Tibial nerve (tissue), 4 donors: ENCODE measurements at regions not wholly inside any gene's neighbourhood (a gene's known extent, or its start where the extent isn't known, plus 50 kb on each side); places are given as distances from the start of the nearest gene placed in this dataset.
A peak's percentile ranks its signal among the peaks of the same experiment; 100 is the strongest.

Source experiments
- DNase-seq, 2 donors: peaks; one replicate each; pipeline ENCODE4 v3.0.0-alpha.2; 2019; ENCODE audit warnings: low spot score in 2 of 2
- H3K27ac ChIP-seq, 4 donors: fragments of 200-600 bp; sonication (generic) in 3 of 4; one replicate each; pipeline ENCODE4 v1.5.1; 2017 to 2019; ENCODE audit warnings: mild to moderate bottlenecking in 1 of 4
- H3K27me3 ChIP-seq, 2 donors: fragments of 200-600 bp; sonication (generic) in 1 of 2; one replicate each; pipeline versions ENCODE4 v1.5.1 to v1.6.0; 2017 to 2019
- H3K36me3 ChIP-seq, 3 donors: fragments of 200-600 bp; sonication (generic); one replicate each; pipeline ENCODE4 v1.5.1; 2018 to 2019
- H3K4me1 ChIP-seq, 4 donors: fragments of 200-600 bp; sonication (generic) in 3 of 4; one replicate each; pipeline ENCODE4 v1.5.1; 2017 to 2019
- H3K4me3 ChIP-seq, 4 donors: fragments of 200-600 bp; sonication (generic) in 3 of 4; one replicate each; pipeline ENCODE4 v1.5.1; 2017 to 2019; ENCODE audit warnings: mild to moderate bottlenecking in 1 of 4, moderate library complexity in 1 of 4
- H3K9me3 ChIP-seq, 4 donors: fragments of 200-600 bp; sonication (generic) in 3 of 4; one replicate each; pipeline ENCODE4 v1.5.1; 2017 to 2019
- EP300 ChIP-seq, 2 donors: sonication (generic); formaldehyde crosslinking; IDR thresholded peaks; one replicate each; pipeline ENCODE4 v1.6.1; 2017; ENCODE audit warnings: antibody characterized with exemption in 2 of 2, mild to moderate bottlenecking in 1 of 2
- POLR2A ChIP-seq, 2 donors: fragments of 450-650 bp; IDR thresholded peaks; one replicate each; pipeline ENCODE4 v1.6.1; 2017; ENCODE audit warnings: antibody characterized with exemption in 2 of 2, mild to moderate bottlenecking in 2 of 2, moderate library complexity in 2 of 2
- WGBS, 2 donors: methylation state at CpG; one replicate each; pipeline ENCODE4 v1.1.5; 2018; 5-methylcytosine and 5-hydroxymethylcytosine counted together
- TF ChIP-seq, protein P1 (sequence below), 5 experiments: fragments of 200-600 bp in 3 of 5; fragments of 450-650 bp in 2 of 5; sonication (generic) in 3 of 5; IDR thresholded peaks; one replicate each; pipeline ENCODE4 v1.5.1; 2016 to 2019; ENCODE audit warnings: antibody characterized with exemption in 5 of 5, mild to moderate bottlenecking in 3 of 5, moderate library complexity in 2 of 5

DNA sequence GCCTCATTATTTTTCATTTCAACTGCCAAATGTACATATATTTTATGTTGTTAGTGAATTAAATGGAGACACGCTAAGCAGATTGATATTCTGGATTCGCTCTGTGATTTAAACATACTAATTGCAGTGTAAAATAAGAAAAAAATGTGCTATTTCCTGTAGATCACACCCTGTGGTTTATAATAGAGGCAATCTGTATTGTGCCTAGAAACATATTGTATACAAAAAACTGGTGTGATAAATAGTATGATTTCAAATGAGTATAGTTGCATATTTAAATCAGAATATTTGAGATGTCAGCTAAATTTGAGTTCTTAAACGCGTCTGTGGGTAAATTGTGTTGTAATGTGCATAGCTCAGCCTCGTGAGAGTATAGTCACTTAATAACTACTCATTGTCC lies 643.9 kb downstream of the TBC1D4 start:
- TF ChIP-seq, protein P1, sequence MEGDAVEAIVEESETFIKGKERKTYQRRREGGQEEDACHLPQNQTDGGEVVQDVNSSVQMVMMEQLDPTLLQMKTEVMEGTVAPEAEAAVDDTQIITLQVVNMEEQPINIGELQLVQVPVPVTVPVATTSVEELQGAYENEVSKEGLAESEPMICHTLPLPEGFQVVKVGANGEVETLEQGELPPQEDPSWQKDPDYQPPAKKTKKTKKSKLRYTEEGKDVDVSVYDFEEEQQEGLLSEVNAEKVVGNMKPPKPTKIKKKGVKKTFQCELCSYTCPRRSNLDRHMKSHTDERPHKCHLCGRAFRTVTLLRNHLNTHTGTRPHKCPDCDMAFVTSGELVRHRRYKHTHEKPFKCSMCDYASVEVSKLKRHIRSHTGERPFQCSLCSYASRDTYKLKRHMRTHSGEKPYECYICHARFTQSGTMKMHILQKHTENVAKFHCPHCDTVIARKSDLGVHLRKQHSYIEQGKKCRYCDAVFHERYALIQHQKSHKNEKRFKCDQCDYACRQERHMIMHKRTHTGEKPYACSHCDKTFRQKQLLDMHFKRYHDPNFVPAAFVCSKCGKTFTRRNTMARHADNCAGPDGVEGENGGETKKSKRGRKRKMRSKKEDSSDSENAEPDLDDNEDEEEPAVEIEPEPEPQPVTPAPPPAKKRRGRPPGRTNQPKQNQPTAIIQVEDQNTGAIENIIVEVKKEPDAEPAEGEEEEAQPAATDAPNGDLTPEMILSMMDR (IDR thresholded peaks at IDR 0.05), result no peak
- TF ChIP-seq EP300 (IDR thresholded peaks at IDR 0.05) (no peak), POLR2A (IDR thresholded peaks at IDR 0.05) (no peak)
- Histone ChIP-seq H3K36me3 (no peaks in the 10 kb centered on the region), H3K4me1 (no peaks in the 10 kb centered on the region), H3K9me3 (no peaks in the 10 kb centered on the region), H3K27me3 (no peaks in the 10 kb centered on the region), H3K4me3 (no peak overlapping the region), H3K27ac (no peak overlapping the region)
- DNase-seq, result no peak
- 90 to 94% methylated on average over 5 of the region's 5 CpGs for WGBS, 2 donors

DNA sequence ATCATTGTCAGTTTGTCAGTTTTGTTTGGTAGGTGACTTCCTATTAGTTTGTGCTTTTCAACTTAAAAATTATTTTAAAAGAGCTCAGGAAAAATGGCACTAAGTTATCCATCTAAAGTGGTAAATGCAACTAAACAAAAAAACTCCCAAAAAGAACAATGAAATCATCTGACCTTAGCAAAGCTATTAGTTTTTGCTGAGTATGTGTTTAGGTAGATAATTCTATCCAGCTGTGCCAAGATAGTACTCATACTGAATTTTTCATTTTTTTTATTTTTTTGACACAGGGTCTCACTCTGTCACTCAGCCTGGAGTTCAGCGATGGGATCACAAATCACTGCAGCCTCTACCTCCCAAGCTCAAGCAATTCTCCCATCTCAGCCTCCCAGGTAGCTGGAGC lies 645.3 kb downstream of the TBC1D4 start:
- 92 to 100% methylated on average over 1 of the region's 1 CpG for WGBS, 2 donors
- no peaks in the 10 kb centered on the region for H3K4me1 ChIP-seq
- TF ChIP-seq EP300 (IDR thresholded peaks at IDR 0.05), result no peak
- TF ChIP-seq, protein P1 (IDR thresholded peaks at IDR 0.05), result no peak
- no peak for TF ChIP-seq POLR2A (IDR thresholded peaks at IDR 0.05)
- no peaks in the 10 kb centered on the region for H3K36me3 ChIP-seq
- H3K4me3 ChIP-seq, result no peak overlapping the region
- no peak overlapping the region for H3K27ac ChIP-seq
- no peaks in the 10 kb centered on the region for H3K27me3 ChIP-seq
- H3K9me3 ChIP-seq, result no peaks in the 10 kb centered on the region
- DNase-seq, result no peak

DNA sequence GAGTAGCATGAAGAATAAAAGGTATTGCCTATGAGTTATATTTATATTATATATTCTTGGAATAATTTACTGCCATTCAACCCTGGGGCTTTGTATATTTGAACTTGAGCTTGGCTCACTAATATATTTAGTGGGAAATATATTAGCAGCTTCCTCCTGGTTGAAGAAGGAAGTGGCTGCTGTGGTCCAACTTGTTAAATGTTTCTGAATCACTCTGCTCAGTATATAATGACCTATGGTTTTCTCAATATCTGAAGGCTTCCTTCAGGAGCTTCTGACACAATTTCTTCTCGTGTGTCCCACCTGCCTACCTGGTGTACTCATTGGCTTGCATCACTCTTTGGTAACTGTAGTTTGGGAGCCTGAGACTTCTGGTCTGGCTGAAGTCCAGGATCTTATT lies 646.4 kb downstream of the TBC1D4 start:
- Histone ChIP-seq H3K27me3 (no peaks in the 10 kb centered on the region), H3K4me1 (no peaks in the 10 kb centered on the region), H3K9me3 (no peaks in the 10 kb centered on the region), H3K27ac (no peak overlapping the region), H3K36me3 (no peaks in the 10 kb centered on the region), H3K4me3 (no peak overlapping the region)
- TF ChIP-seq EP300 (IDR thresholded peaks at IDR 0.05) (no peak), POLR2A (IDR thresholded peaks at IDR 0.05) (no peak)
- TF ChIP-seq, protein P1 (IDR thresholded peaks at IDR 0.05), result no peak
- no peak for DNase-seq
- WGBS, 2 donors, result 63 to 81% methylated on average over 1 of the region's 1 CpG

DNA sequence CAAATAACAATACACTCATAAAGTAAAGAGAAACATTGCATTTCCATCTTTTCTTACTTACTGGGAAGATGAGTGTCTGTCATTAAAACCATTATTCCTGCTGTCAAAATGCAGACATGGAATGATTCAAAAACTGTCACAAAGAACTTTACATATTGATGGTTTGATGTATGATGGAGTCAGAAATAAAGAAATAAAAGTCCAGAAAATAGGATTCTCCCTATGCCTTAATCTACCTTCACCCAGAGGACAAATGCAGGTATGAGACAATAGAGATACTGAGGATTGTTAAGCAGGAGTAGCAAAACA lies 656.1 kb downstream of the TBC1D4 start:
- peak in 1 of 2 donors; percentile 1 for TF ChIP-seq EP300 (IDR thresholded peaks at IDR 0.05)
- TF ChIP-seq POLR2A (IDR thresholded peaks at IDR 0.05), result no peak
- TF ChIP-seq, protein P1 (IDR thresholded peaks at IDR 0.05), result no peak
- Histone ChIP-seq H3K36me3 (no peaks in the 10 kb centered on the region), H3K9me3 (no peaks in the 10 kb centered on the region), H3K27me3 (no peaks in the 10 kb centered on the region), H3K4me3 (no peak overlapping the region), H3K4me1 (peaks cover 0 to 9% (median 0%) of the 10 kb centered on the region in 4 donors), H3K27ac (no peak overlapping the region)
- no peak for DNase-seq

DNA sequence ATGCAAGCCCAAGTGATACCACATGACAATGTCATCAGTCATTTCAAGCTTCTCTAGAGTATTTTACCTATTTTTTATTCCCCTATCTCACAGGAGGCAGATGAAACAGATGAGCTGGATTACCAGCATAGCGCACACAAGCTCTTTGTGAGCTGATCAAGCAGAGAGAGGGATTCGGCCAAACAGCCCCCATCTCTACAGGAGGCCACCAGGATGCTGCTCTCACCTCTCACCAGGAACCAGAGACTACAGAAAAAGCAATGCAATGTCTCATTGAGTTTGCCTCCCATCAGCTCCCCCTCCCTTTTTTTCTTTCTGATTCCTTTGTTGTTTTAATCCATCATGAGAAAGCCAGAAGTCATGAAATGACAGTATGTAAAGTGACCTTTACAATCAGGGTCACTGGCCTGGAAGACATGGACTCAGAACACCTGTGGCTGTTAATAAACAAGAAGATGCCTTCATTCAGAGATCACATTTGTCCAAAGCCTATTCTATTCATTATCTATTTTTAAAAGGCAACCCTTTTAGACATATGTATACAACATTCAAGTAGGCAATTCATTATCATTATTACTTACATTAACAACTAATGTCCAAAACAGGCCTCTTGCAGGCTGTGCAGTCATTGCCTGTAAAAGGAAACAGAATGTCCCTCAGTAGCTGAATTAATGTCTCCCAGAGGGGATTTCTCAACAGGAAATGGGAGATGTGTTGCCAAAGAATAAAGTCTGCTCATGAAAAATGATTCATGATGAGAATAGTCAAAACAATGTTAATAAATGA lies 656.6 kb downstream of the TBC1D4 start:
- DNase-seq, result no peak
- H3K27ac ChIP-seq, result no peak overlapping the region
- no peaks in the 10 kb centered on the region for H3K9me3 ChIP-seq
- TF ChIP-seq EP300 (IDR thresholded peaks at IDR 0.05), result peak; percentile 14 to 68
- TF ChIP-seq, protein P1 (IDR thresholded peaks at IDR 0.05), result no peak
- H3K27me3 ChIP-seq, result no peaks in the 10 kb centered on the region
- H3K36me3 ChIP-seq, result no peaks in the 10 kb centered on the region
- peaks cover 0 to 9% (median 0%) of the 10 kb centered on the region in 4 donors for H3K4me1 ChIP-seq
- 82 to 88% methylated on average over 2 of the region's 2 CpGs for WGBS, 2 donors
- H3K4me3 ChIP-seq, result no peak overlapping the region
